T-cell (primary cell): ENCODE measurements at regions not wholly inside any gene's neighbourhood (a gene's known extent, or its start where the extent isn't known, plus 50 kb on each side); places are given as distances from the start of the nearest gene placed in this dataset.

ENCODE experiments used
- ATAC-seq, 4 experiments: fragments of 200-7000 bp in 3 of 4; fragments of 150-1000 bp in 1 of 4; cut with Tn5 transposase; replicated peaks in 1 of 4; 1 replicate in 3 of 4; 2 replicates in 1 of 4; pipeline ENCODE4 v1.10.0; 2021; ENCODE audit warnings: moderate library complexity in 3 of 4, mild to moderate bottlenecking in 2 of 4, moderate number of reproducible peaks in 1 of 4
- CTCF ChIA-PET, 2 donors: fragments of 300-600 bp; sonication (Branson Sonifier 250); formaldehyde crosslinking; loops; one replicate each; lab custom pipeline; 2022; ENCODE audit warnings: antibody characterized with exemption in 2 of 2; lab: Charles Lee
- POLR2A ChIA-PET, 2 donors: fragments of 300-600 bp; sonication (Branson Sonifier 250); formaldehyde crosslinking; loops; one replicate each; lab custom pipeline; 2022; ENCODE audit warnings: antibody characterized with exemption in 2 of 2; lab: Charles Lee
- DNase-seq, 35 experiments: peaks; one replicate each; pipeline versions ENCODE4 v3.0.0 to v3.0.0-alpha.2; 2013 to 2023
- H3K27ac ChIP-seq: one replicate; pipeline ENCODE4 v1.5.1; 2013; ENCODE audit warnings: low read length
- H3K27me3 ChIP-seq, 2 experiments: replicated peaks in 1 of 2; 1 replicate in 1 of 2; 2 replicates in 1 of 2; pipeline versions ENCODE4 v1.6.1 to v1.7.0; 2013; ENCODE audit warnings: low read length in 1 of 2, mixed read lengths in 1 of 2; ENCODE audit not compliant: control insufficient read depth in 2 of 2, insufficient read depth in 2 of 2; ENCODE audit errors: extremely low read depth in 1 of 2
- H3K36me3 ChIP-seq, 2 donors: 1 replicate in 1 of 2; 2 replicates in 1 of 2; pipeline versions ENCODE4 v1.6.1 to v1.7.0; 2013; ENCODE audit warnings: low read length in 1 of 2; ENCODE audit not compliant: control insufficient read depth in 2 of 2, insufficient read depth in 1 of 2; ENCODE audit errors: extremely low read depth in 1 of 2
- H3K4me1 ChIP-seq, 2 experiments: 1 replicate in 1 of 2; 2 replicates in 1 of 2; pipeline versions ENCODE4 v1.6.1 to v1.7.0; 2013; ENCODE audit warnings: low read length in 2 of 2, mixed read lengths in 1 of 2; ENCODE audit not compliant: insufficient read depth in 2 of 2, control insufficient read depth in 1 of 2; ENCODE audit errors: extremely low read depth in 1 of 2
- H3K4me3 ChIP-seq, 2 donors: 1 replicate in 1 of 2; 2 replicates in 1 of 2; pipeline versions ENCODE4 v1.5.1 to v1.7.0; 2013; ENCODE audit warnings: mild to moderate bottlenecking in 2 of 2, low read length in 1 of 2, moderate library complexity in 1 of 2; ENCODE audit not compliant: control insufficient read depth in 1 of 2; ENCODE audit errors: extremely low read depth in 1 of 2
- H3K9me3 ChIP-seq: 2 replicates; pipeline ENCODE4 v1.7.0; 2013
- H3K27ac Mint-ChIP-seq, 2 donors: one replicate each; pipeline ENCODE4 v1.8.0; 2020 to 2021; ENCODE audit warnings: mild to moderate bottlenecking in 2 of 2, mixed read lengths in 2 of 2
- H3K27me3 Mint-ChIP-seq, 2 donors: one replicate each; pipeline ENCODE4 v1.8.0; 2021 to 2022; ENCODE audit warnings: mixed read lengths in 2 of 2
- H3K36me3 Mint-ChIP-seq: one replicate; pipeline ENCODE4 v1.8.0; 2021; ENCODE audit warnings: mixed read lengths
- H3K4me1 Mint-ChIP-seq, 3 donors: one replicate each; pipeline ENCODE4 v1.8.0; 2020 to 2022; ENCODE audit warnings: mixed read lengths in 3 of 3, mild to moderate bottlenecking in 1 of 3
- H3K4me3 Mint-ChIP-seq, 3 donors: one replicate each; pipeline ENCODE4 v1.8.0; 2020 to 2022; ENCODE audit warnings: mild to moderate bottlenecking in 3 of 3, mixed read lengths in 3 of 3, moderate library complexity in 3 of 3
- H3K9me3 Mint-ChIP-seq, 3 donors: one replicate each; pipeline ENCODE4 v1.8.0; 2020 to 2022; ENCODE audit warnings: mixed read lengths in 3 of 3
- WGBS: methylation state at CpG from one replicate; pipeline ENCODE4 v1.1.5; 2013; ENCODE audit warnings: missing lambda C conversion rate; ENCODE audit not compliant: insufficient coverage; 5-methylcytosine and 5-hydroxymethylcytosine counted together

- ChIA-PET CTCF (no interaction called here), POLR2A (no interaction called here)
- H3K4me3 ChIP-seq = no peak overlapping the region
- ATAC-seq = no peak
- no peaks in the 10 kb centered on the region for H3K27me3 ChIP-seq
- H3K27ac Mint-ChIP-seq = no peak overlapping the region
- H3K27me3 Mint-ChIP-seq = no peaks in the 10 kb centered on the region
- no peaks in the 10 kb centered on the region for H3K36me3 ChIP-seq
- no peaks in the 10 kb centered on the region for H3K4me1 ChIP-seq
- H3K4me1 Mint-ChIP-seq = no peaks in the 10 kb centered on the region
- H3K36me3 Mint-ChIP-seq = no peaks in the 10 kb centered on the region
- H3K9me3 Mint-ChIP-seq = no peaks in the 10 kb centered on the region
- H3K9me3 ChIP-seq = no peaks in the 10 kb centered on the region
- no peak overlapping the region for H3K4me3 Mint-ChIP-seq
- no peak for DNase-seq
- H3K27ac ChIP-seq = no peak overlapping the region
Observed at GRCh38 chr5:129177451-129177850, 82.9 kb downstream of the ISOC1 start.

- H3K4me1 ChIP-seq = no peaks in the 10 kb centered on the region
- no peak overlapping the region for H3K4me3 Mint-ChIP-seq
- no peaks in the 10 kb centered on the region for H3K27me3 Mint-ChIP-seq
- POLR2A ChIA-PET = no interaction called here
- no peak overlapping the region for H3K27ac Mint-ChIP-seq
- WGBS = no CpG with 5 or more reads among the region's 3 CpGs
- H3K27me3 ChIP-seq = no peaks in the 10 kb centered on the region
- CTCF ChIA-PET = no interaction called here
- no peaks in the 10 kb centered on the region for H3K9me3 Mint-ChIP-seq
- no peaks in the 10 kb centered on the region for H3K36me3 Mint-ChIP-seq
- H3K4me3 ChIP-seq = no peak overlapping the region
- no peaks in the 10 kb centered on the region for H3K9me3 ChIP-seq
- H3K36me3 ChIP-seq = no peaks in the 10 kb centered on the region
- DNase-seq (no peak), ATAC-seq (no peak)
- H3K4me1 Mint-ChIP-seq = no peaks in the 10 kb centered on the region
- no peak overlapping the region for H3K27ac ChIP-seq
Observed at GRCh38 chr5:129199308-129199707, 104.8 kb downstream of the ISOC1 start.

- no peak overlapping the region for H3K27ac ChIP-seq
- H3K4me1 Mint-ChIP-seq = no peaks in the 10 kb centered on the region
- no peaks in the 10 kb centered on the region for H3K27me3 Mint-ChIP-seq
- no peaks in the 10 kb centered on the region for H3K36me3 Mint-ChIP-seq
- ATAC-seq (no peak), DNase-seq (no peak)
- H3K9me3 Mint-ChIP-seq = peaks cover 4 to 12% (median 11%) of the 10 kb centered on the region in 3 donors
- POLR2A ChIA-PET = no interaction called here
- no peak overlapping the region for H3K27ac Mint-ChIP-seq
- H3K36me3 ChIP-seq = no peaks in the 10 kb centered on the region
- no peaks in the 10 kb centered on the region for H3K9me3 ChIP-seq
- no peaks in the 10 kb centered on the region for H3K4me1 ChIP-seq
- H3K4me3 Mint-ChIP-seq = no peak overlapping the region
- CTCF ChIA-PET = no interaction called here
- H3K4me3 ChIP-seq = no peak overlapping the region
- no peaks in the 10 kb centered on the region for H3K27me3 ChIP-seq
- no CpG with 5 or more reads among the region's 1 CpG for WGBS
Observed at GRCh38 chr5:129204525-129204924, 110.0 kb downstream of the ISOC1 start.

- Mint-ChIP-seq H3K4me1 (no peaks in the 10 kb centered on the region), H3K4me3 (no peak overlapping the region), H3K36me3 (no peaks in the 10 kb centered on the region), H3K27ac (no peak overlapping the region), H3K27me3 (no peaks in the 10 kb centered on the region), H3K9me3 (peaks cover 3 to 33% (median 25%) of the 10 kb centered on the region in 3 donors)
- no peak for ATAC-seq
- WGBS = 90% methylated on average over 3 of the region's 6 CpGs
- ChIA-PET CTCF (no interaction called here), POLR2A (no interaction called here)
- H3K27me3 ChIP-seq = no peaks in the 10 kb centered on the region
- no peak overlapping the region for H3K27ac ChIP-seq
- no peak for DNase-seq
- H3K4me1 ChIP-seq = no peaks in the 10 kb centered on the region
- H3K36me3 ChIP-seq = no peaks in the 10 kb centered on the region
- no peak overlapping the region for H3K4me3 ChIP-seq
- no peaks in the 10 kb centered on the region for H3K9me3 ChIP-seq
Observed at GRCh38 chr5:129216001-129216400, 121.5 kb downstream of the ISOC1 start.

GRCh38 chr5:129217179-129217578 is 122.6 kb downstream of the ISOC1 start:
- Histone ChIP-seq H3K9me3 (no peaks in the 10 kb centered on the region), H3K36me3 (no peaks in the 10 kb centered on the region), H3K27me3 (no peaks in the 10 kb centered on the region), H3K27ac (no peak overlapping the region), H3K4me1 (no peaks in the 10 kb centered on the region), H3K4me3 (no peak overlapping the region)
- Mint-ChIP-seq H3K36me3 (no peaks in the 10 kb centered on the region), H3K4me3 (no peak overlapping the region), H3K27me3 (no peaks in the 10 kb centered on the region), H3K27ac (no peak overlapping the region), H3K9me3 (peaks cover 3 to 21% (median 18%) of the 10 kb centered on the region in 3 donors), H3K4me1 (no peaks in the 10 kb centered on the region)
- ATAC-seq = no peak
- no peak for DNase-seq
- ChIA-PET POLR2A (no interaction called here), CTCF (no interaction called here)
- WGBS = no CpG with 5 or more reads among the region's 3 CpGs

- DNase-seq = no peak
- POLR2A ChIA-PET = no interaction called here
- 17% methylated on average over 1 of the region's 2 CpGs for WGBS
Observed at GRCh38 chr5:129223178-129223577, 128.6 kb downstream of the ISOC1 start.

GRCh38 chr5:129228577-129228976 is 134.0 kb downstream of the ISOC1 start:
- no peaks in the 10 kb centered on the region for H3K36me3 Mint-ChIP-seq
- no peak overlapping the region for H3K27ac Mint-ChIP-seq
- no CpG with 5 or more reads among the region's 3 CpGs for WGBS
- H3K4me1 Mint-ChIP-seq = no peaks in the 10 kb centered on the region
- H3K4me3 Mint-ChIP-seq = no peak overlapping the region
- CTCF ChIA-PET = no interaction called here
- H3K36me3 ChIP-seq = no peaks in the 10 kb centered on the region
- ATAC-seq (no peak), DNase-seq (no peak)
- H3K27me3 ChIP-seq = no peaks in the 10 kb centered on the region
- POLR2A ChIA-PET = no interaction called here
- H3K27ac ChIP-seq = no peak overlapping the region
- no peak overlapping the region for H3K4me3 ChIP-seq
- H3K9me3 Mint-ChIP-seq = peaks cover 0 to 1% (median 0%) of the 10 kb centered on the region in 3 donors
- H3K4me1 ChIP-seq = no peaks in the 10 kb centered on the region
- H3K27me3 Mint-ChIP-seq = no peaks in the 10 kb centered on the region
- H3K9me3 ChIP-seq = no peaks in the 10 kb centered on the region

More at GRCh38 chr5:129223178-129223577, 128.6 kb downstream of the ISOC1 start:
- Histone ChIP-seq H3K27me3 (no peaks in the 10 kb centered on the region), H3K4me1 (no peaks in the 10 kb centered on the region), H3K9me3 (no peaks in the 10 kb centered on the region), H3K27ac (no peak overlapping the region), H3K36me3 (no peaks in the 10 kb centered on the region), H3K4me3 (no peak overlapping the region)
- CTCF ChIA-PET = no interaction called here
- Mint-ChIP-seq H3K27me3 (no peaks in the 10 kb centered on the region), H3K4me1 (no peaks in the 10 kb centered on the region), H3K27ac (no peak overlapping the region), H3K9me3 (peaks cover 0 to 2% (median 0%) of the 10 kb centered on the region in 3 donors), H3K4me3 (no peak overlapping the region), H3K36me3 (no peaks in the 10 kb centered on the region)
- ATAC-seq = no peak
